22Rv1 (cell line): ENCODE measurements at regions not wholly inside any gene's neighbourhood (a gene's known extent, or its start where the extent isn't known, plus 50 kb on each side); places are given as distances from the start of the nearest gene placed in this dataset.

Experiments
- CTCF ChIP-seq: fragments of 450-650 bp; IDR thresholded peaks from 2 replicates; pipeline ENCODE4 v1.5.1; 2017; ENCODE audit warnings: mild to moderate bottlenecking
- ZFX ChIP-seq: fragments of 450-650 bp; IDR thresholded peaks from 2 replicates; pipeline ENCODE4 v1.6.1; 2017; ENCODE audit warnings: antibody characterized with exemption, borderline replicate concordance

DNA sequence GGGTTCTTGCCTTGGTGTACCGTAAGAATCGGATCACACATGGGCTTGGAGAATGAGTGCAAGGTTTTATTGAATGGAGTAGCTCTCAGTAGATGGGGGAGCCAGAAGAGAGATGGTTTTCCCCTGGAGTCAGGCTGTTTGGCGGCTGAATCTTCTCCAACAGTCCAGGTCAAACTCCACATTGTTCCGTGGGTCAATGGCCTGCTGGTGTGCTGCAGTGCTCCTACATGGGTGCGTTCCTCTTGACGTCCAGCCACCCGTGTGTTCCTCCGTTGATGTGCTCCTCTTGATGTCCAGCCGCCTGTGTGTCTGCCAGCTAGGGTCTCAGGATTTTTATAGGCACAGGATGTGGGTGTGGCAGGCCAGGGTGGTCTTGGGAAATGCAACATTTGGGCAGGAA is 69.3 kb upstream of the AGBL1 start:
- TF ChIP-seq CTCF (no peak), ZFX (no peak)
